ENCODE measurements at regions not wholly inside any gene's neighbourhood (a gene's known extent, or its start where the extent isn't known, plus 50 kb on each side); places are given as distances from the start of the nearest gene placed in this dataset.

DNA sequence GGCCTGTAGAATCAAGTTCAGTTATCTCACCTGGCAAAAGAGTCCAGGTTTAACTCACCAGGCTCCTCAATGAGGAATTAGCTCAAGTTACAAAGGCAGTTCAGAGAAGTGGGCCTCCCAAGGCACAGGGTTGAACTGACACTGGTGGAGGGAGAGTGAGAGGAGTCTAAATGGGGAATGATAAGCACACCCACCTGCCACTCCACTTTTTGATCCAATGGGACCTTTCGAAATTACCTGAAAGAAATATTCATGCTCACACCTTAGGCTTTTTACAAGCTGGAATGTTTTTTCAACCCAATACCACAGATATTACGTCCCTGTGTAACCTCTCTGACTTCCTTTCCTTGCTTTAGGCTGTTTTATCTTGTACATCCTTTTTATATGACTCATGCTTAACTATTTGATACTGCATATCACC lies 642.7 kb upstream of the TENM4 start:
- H3K27ac ChIP-seq: no peak overlapping the region
- no peak overlapping the region for H3K4me3 ChIP-seq
- TF ChIP-seq POLR2A (IDR thresholded peaks at IDR 0.05): no peak
- TF ChIP-seq, protein P1, sequence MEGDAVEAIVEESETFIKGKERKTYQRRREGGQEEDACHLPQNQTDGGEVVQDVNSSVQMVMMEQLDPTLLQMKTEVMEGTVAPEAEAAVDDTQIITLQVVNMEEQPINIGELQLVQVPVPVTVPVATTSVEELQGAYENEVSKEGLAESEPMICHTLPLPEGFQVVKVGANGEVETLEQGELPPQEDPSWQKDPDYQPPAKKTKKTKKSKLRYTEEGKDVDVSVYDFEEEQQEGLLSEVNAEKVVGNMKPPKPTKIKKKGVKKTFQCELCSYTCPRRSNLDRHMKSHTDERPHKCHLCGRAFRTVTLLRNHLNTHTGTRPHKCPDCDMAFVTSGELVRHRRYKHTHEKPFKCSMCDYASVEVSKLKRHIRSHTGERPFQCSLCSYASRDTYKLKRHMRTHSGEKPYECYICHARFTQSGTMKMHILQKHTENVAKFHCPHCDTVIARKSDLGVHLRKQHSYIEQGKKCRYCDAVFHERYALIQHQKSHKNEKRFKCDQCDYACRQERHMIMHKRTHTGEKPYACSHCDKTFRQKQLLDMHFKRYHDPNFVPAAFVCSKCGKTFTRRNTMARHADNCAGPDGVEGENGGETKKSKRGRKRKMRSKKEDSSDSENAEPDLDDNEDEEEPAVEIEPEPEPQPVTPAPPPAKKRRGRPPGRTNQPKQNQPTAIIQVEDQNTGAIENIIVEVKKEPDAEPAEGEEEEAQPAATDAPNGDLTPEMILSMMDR (IDR thresholded peaks at IDR 0.05 in 4 of 5, conservative IDR thresholded peaks at IDR 0.05 in 1 of 5): no peak
- ATAC-seq (no peak), DNase-seq (no peak)
- H3K36me3 ChIP-seq: no peaks in the 10 kb centered on the region
- no peaks in the 10 kb centered on the region for H3K4me1 ChIP-seq
- in situ Hi-C loops (cut with MboI; ENCODE audit: low sequenced_read_pairs in 4 of 4): no loop called here
- intact Hi-C loops (cut with DNase I; ENCODE audit: low total_unique reads): no loop called here
- H3K27me3 ChIP-seq: no peaks in the 10 kb centered on the region
- no peaks in the 10 kb centered on the region for H3K9me3 ChIP-seq

DNA sequence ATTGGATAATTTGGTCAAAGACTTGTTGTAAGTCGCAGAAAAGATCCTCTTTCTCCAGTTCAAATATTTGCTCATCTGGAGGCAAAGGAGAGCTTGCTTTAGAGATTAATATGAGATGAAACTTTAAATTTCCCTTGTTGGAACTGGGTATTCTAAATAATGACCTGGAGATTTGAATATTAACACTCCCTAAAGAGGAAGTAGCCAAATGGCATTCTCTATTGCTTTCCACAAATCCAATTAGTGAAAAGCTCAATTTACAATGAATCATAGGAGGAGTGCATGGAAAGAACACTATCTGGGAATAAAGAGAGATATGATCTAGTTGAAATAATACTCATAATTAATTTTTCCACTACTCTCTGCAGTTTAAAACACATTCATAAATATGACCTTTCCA lies 641.6 kb upstream of the TENM4 start:
- in situ Hi-C loops (cut with MboI; ENCODE audit: low sequenced_read_pairs in 4 of 4): no loop called here
- DNase-seq: no peak
- TF ChIP-seq, protein P1 (IDR thresholded peaks at IDR 0.05 in 4 of 5, conservative IDR thresholded peaks at IDR 0.05 in 1 of 5): no peak
- TF ChIP-seq POLR2A (IDR thresholded peaks at IDR 0.05): no peak
- Histone ChIP-seq H3K4me3 (no peak overlapping the region), H3K4me1 (no peaks in the 10 kb centered on the region), H3K9me3 (no peaks in the 10 kb centered on the region), H3K27me3 (no peaks in the 10 kb centered on the region), H3K27ac (no peak overlapping the region), H3K36me3 (no peaks in the 10 kb centered on the region)
- intact Hi-C loops (cut with DNase I; ENCODE audit: low total_unique reads): no loop called here
- no peak for ATAC-seq

DNA sequence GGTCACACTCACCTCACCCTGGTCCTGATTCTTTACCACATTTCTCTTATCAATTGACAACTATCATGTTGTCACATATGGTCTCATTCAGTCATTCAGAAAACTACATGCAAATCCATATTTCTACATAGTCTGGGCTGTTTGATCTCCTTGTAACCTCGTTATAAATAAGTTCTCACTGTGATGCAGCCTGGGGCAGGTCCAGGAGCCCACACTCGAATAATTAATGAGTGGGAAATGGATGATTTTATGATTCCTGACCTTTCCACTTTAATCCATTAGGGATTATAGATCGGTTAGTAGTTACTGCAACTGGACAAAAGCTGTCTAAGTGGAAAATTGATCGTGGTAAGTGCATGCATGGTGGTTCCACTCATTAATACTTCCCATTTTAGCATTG lies 636.3 kb upstream of the TENM4 start:
- in situ Hi-C loops (cut with MboI; ENCODE audit: low sequenced_read_pairs in 4 of 4): no loop called here
- Histone ChIP-seq H3K27me3 (no peaks in the 10 kb centered on the region), H3K27ac (no peak overlapping the region), H3K4me1 (no peaks in the 10 kb centered on the region), H3K4me3 (no peak overlapping the region), H3K36me3 (no peaks in the 10 kb centered on the region), H3K9me3 (no peaks in the 10 kb centered on the region)
- intact Hi-C loops (cut with DNase I; ENCODE audit: low total_unique reads): no loop called here
- no peak for DNase-seq
- no peak for TF ChIP-seq POLR2A (IDR thresholded peaks at IDR 0.05)
- TF ChIP-seq, protein P1 (IDR thresholded peaks at IDR 0.05 in 4 of 5, conservative IDR thresholded peaks at IDR 0.05 in 1 of 5): no peak
- no peak for ATAC-seq

DNA sequence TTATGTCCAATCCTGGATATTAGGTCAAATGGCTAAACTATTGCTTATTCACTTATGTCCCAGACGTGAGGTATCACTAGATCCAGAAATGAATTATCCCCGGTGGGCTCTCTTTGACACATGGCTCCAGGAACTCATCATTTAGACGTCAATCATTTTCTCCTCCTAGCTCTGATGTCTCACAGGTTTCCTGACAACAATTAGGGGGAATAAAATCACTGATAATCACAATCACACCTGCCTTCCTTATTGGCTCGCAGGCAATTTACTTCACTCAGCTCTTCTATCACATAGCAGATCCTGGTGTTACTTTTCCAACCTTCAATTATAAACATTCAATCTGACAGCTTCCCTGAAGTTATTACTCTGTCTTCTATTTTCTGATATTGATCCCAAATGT lies 634.0 kb upstream of the TENM4 start:
- H3K4me1 ChIP-seq: no peaks in the 10 kb centered on the region
- DNase-seq (no peak), ATAC-seq (no peak)
- no peaks in the 10 kb centered on the region for H3K9me3 ChIP-seq
- no peak overlapping the region for H3K4me3 ChIP-seq
- no peak overlapping the region for H3K27ac ChIP-seq
- H3K27me3 ChIP-seq: no peaks in the 10 kb centered on the region
- intact Hi-C loops (cut with DNase I; ENCODE audit: low total_unique reads): no loop called here
- no peak for TF ChIP-seq POLR2A (IDR thresholded peaks at IDR 0.05)
- TF ChIP-seq, protein P1 (IDR thresholded peaks at IDR 0.05 in 4 of 5, conservative IDR thresholded peaks at IDR 0.05 in 1 of 5): no peak
- H3K36me3 ChIP-seq: no peaks in the 10 kb centered on the region
- in situ Hi-C loops (cut with MboI; ENCODE audit: low sequenced_read_pairs in 4 of 4): no loop called here

DNA sequence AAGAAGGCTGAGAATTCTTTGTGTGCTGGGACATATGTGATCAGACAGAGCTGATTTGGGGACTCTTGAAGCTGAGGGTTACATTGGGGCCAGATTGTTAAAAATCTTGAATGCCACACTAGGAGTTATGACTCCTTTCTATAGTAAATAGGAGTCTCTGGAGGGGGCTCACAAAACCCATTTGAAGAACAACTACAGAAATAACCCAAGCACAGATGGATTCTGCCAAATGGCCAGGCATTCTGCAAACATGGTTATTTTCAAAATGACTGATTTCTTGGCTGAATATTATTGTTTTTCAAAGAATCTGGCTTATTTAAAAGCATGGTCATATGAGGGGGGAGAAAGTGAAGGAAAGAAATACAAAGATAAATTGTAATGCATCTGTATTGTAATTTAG lies 625.5 kb upstream of the TENM4 start:
- Histone ChIP-seq H3K36me3 (no peaks in the 10 kb centered on the region), H3K4me3 (no peak overlapping the region), H3K4me1 (no peaks in the 10 kb centered on the region), H3K27ac (no peak overlapping the region), H3K9me3 (no peaks in the 10 kb centered on the region), H3K27me3 (no peaks in the 10 kb centered on the region)
- ATAC-seq (no peak), DNase-seq (no peak)
- TF ChIP-seq, protein P1 (IDR thresholded peaks at IDR 0.05 in 4 of 5, conservative IDR thresholded peaks at IDR 0.05 in 1 of 5): no peak
- no peak for TF ChIP-seq POLR2A (IDR thresholded peaks at IDR 0.05)
- intact Hi-C loops (cut with DNase I; ENCODE audit: low total_unique reads): no loop called here
- in situ Hi-C loops (cut with MboI; ENCODE audit: low sequenced_read_pairs in 4 of 4): no loop called here

Measured in gastrocnemius medialis (tissue), 4 donors.